PC-9 (cell line): ENCODE measurements at regions not wholly inside any gene's neighbourhood (a gene's known extent, or its start where the extent isn't known, plus 50 kb on each side); places are given as distances from the start of the nearest gene placed in this dataset.

Experiments
- BruUV-seq: library from RNA; stranded (reverse); fragments of 400-500 nt; replicated peaks from 2 replicates; lab custom pipeline; 2021; lab: Mats Ljungman, UMichigan
- CTCF ChIA-PET: fragments of 300-600 bp; sonication (Branson Sonifier 250); formaldehyde crosslinking; loops from one replicate; lab custom pipeline; 2022; ENCODE audit warnings: antibody characterized with exemption; lab: Charles Lee
- POLR2A ChIA-PET: fragments of 300-600 bp; sonication (Branson Sonifier 250); formaldehyde crosslinking; loops from one replicate; lab custom pipeline; 2022; ENCODE audit warnings: antibody characterized with exemption; ENCODE audit not compliant: unreplicated experiment; lab: Charles Lee
- DNase-seq, 2 experiments: peaks; one replicate each; pipeline versions ENCODE4 v3.0.0 to v3.0.0-alpha.2; 2015 to 2022; ENCODE audit warnings: mixed read lengths in 1 of 2
- H2AFZ ChIP-seq: fragments of 200-600 bp; sonication (generic); 2 replicates; pipeline ENCODE4 v1.8.1; 2017; ENCODE audit warnings: antibody characterized with exemption
- H3F3A ChIP-seq: fragments of 200-600 bp; sonication (generic); 2 replicates; pipeline ENCODE4 v1.8.1; 2017; ENCODE audit warnings: antibody characterized with exemption, mild to moderate bottlenecking, low read depth; ENCODE audit not compliant: insufficient read depth
- H3K27ac ChIP-seq: fragments of 200-600 bp; sonication (generic); 2 replicates; pipeline ENCODE4 v1.6.1; 2016; ENCODE audit warnings: mixed run types
- H3K27me3 ChIP-seq: fragments of 200-600 bp; sonication (generic); 2 replicates; pipeline ENCODE4 v1.6.1; 2016; ENCODE audit warnings: low read depth, mixed run types; ENCODE audit not compliant: insufficient read depth
- H3K36me3 ChIP-seq: fragments of 200-600 bp; sonication (generic); 2 replicates; pipeline ENCODE4 v1.6.1; 2016; ENCODE audit warnings: low read depth, mixed run types
- H3K4me1 ChIP-seq: fragments of 200-600 bp; sonication (generic); replicated peaks from 2 replicates; pipeline ENCODE4 v1.6.1; 2016; ENCODE audit warnings: mixed run types; ENCODE audit not compliant: insufficient read depth
- H3K4me2 ChIP-seq: fragments of 200-600 bp; sonication (generic); 2 replicates; pipeline ENCODE4 v1.6.1; 2017; ENCODE audit warnings: mixed run types
- H3K4me3 ChIP-seq: fragments of 200-600 bp; sonication (generic); 2 replicates; pipeline ENCODE4 v1.6.1; 2016; ENCODE audit warnings: mixed run types
- H3K79me2 ChIP-seq: fragments of 200-600 bp; sonication (generic); 2 replicates; pipeline ENCODE4 v1.6.1; 2017; ENCODE audit warnings: low read depth, mixed run types
- H3K9me2 ChIP-seq: fragments of 200-600 bp; sonication (generic); 2 replicates; pipeline ENCODE4 v1.8.1; 2017; ENCODE audit warnings: mild to moderate bottlenecking; ENCODE audit not compliant: insufficient read depth
- H3K9me3 ChIP-seq: fragments of 200-600 bp; sonication (generic); 2 replicates; pipeline ENCODE4 v1.8.1; 2016; ENCODE audit warnings: low read depth; ENCODE audit not compliant: insufficient read depth
- H4K20me1 ChIP-seq: fragments of 200-600 bp; sonication (generic); 2 replicates; pipeline ENCODE4 v1.8.1; 2017; ENCODE audit not compliant: insufficient read depth
- EZH2 ChIP-seq: fragments of 200-600 bp; sonication (generic); IDR thresholded peaks from 2 replicates; pipeline ENCODE4 v1.8.0; 2017; ENCODE audit warnings: antibody characterized with exemption, low read depth
- intact Hi-C: fragments of 100-400 bp; cut with micrococcal nuclease; formaldehyde crosslinking; loops from one replicate; pipeline ENCODE4 v1.10.0; 2022; ENCODE audit not compliant: unreplicated experiment
- TF ChIP-seq, protein P1 (sequence below): fragments of 200-600 bp; sonication (generic); conservative IDR thresholded peaks from 2 replicates; pipeline ENCODE4 v1.6.1; 2017; ENCODE audit warnings: mixed run types, antibody characterized with exemption, mild to moderate bottlenecking, moderate library complexity

DNA sequence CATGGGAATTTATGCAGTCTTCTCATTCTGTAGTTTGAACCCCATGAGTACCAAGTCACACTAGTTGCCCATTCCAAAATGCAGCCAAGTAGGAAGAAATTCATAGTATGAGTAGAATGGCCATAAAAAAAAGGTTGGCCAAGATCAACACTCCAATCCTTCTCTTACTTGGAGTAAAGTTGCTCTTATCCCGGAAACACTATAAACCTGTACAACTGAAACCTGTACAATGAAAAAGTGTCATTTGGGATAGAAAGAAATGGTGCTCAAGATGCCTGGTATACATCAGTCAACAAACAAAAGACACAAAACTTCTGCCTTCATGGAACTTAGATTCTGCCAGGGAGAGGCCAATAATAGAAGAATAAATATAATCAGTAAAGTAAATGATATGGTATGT lies 325.0 kb downstream of the NFIB start:
- H3K27me3 ChIP-seq, result no peaks in the 10 kb centered on the region
- no peaks in the 10 kb centered on the region for H3K4me1 ChIP-seq
- H3K9me3 ChIP-seq, result no peaks in the 10 kb centered on the region
- TF ChIP-seq, protein P1, sequence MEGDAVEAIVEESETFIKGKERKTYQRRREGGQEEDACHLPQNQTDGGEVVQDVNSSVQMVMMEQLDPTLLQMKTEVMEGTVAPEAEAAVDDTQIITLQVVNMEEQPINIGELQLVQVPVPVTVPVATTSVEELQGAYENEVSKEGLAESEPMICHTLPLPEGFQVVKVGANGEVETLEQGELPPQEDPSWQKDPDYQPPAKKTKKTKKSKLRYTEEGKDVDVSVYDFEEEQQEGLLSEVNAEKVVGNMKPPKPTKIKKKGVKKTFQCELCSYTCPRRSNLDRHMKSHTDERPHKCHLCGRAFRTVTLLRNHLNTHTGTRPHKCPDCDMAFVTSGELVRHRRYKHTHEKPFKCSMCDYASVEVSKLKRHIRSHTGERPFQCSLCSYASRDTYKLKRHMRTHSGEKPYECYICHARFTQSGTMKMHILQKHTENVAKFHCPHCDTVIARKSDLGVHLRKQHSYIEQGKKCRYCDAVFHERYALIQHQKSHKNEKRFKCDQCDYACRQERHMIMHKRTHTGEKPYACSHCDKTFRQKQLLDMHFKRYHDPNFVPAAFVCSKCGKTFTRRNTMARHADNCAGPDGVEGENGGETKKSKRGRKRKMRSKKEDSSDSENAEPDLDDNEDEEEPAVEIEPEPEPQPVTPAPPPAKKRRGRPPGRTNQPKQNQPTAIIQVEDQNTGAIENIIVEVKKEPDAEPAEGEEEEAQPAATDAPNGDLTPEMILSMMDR, result no peak
- no peak for TF ChIP-seq EZH2
- no TSS peak for BruUV-seq
- CTCF ChIA-PET, result no interaction called here
- H2AFZ ChIP-seq, result no peak overlapping the region
- H3K4me3 ChIP-seq, result no peak overlapping the region
- no peaks in the 10 kb centered on the region for H3K9me2 ChIP-seq
- no peak overlapping the region for H3K27ac ChIP-seq
- no peak for DNase-seq
- no peaks in the 10 kb centered on the region for H3K36me3 ChIP-seq
- no peaks in the 10 kb centered on the region for H3K79me2 ChIP-seq
- H3K4me2 ChIP-seq, result no peak overlapping the region
- no peaks in the 10 kb centered on the region for H3F3A ChIP-seq
- intact Hi-C loops, result no loop called here
- H4K20me1 ChIP-seq, result no peaks in the 10 kb centered on the region
- POLR2A ChIA-PET, result no interaction called here

DNA sequence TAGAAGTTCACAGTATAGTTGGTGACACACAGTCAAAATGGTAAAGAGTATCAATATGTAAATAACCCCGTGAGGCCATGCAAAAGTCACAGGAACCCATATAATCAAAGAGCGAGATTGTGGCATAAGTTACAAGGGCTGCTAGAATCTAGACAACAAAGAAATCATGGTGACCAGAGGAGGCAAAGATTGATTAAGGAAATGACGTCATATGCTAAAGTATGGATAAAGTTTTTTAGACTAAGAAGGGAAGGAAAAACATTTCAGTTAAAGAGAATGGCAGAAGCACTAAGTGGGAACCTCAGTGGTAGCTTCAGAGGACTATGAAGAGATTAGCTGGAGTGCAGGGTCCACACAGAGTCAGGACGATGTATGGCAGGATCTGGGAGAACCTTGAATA lies 330.3 kb downstream of the NFIB start:
- H3K36me3 ChIP-seq, result no peaks in the 10 kb centered on the region
- no peaks in the 10 kb centered on the region for H3K9me3 ChIP-seq
- no peaks in the 10 kb centered on the region for H3K27me3 ChIP-seq
- no peak overlapping the region for H3K27ac ChIP-seq
- H3F3A ChIP-seq, result no peaks in the 10 kb centered on the region
- TF ChIP-seq, protein P1, result no peak
- TF ChIP-seq EZH2, result no peak
- no peak overlapping the region for H3K4me3 ChIP-seq
- DNase-seq, result no peak
- no peak overlapping the region for H3K4me2 ChIP-seq
- no peaks in the 10 kb centered on the region for H3K4me1 ChIP-seq
- ChIA-PET POLR2A (no interaction called here), CTCF (no interaction called here)
- intact Hi-C loops, result no loop called here
- no peaks in the 10 kb centered on the region for H3K79me2 ChIP-seq
- no TSS peak for BruUV-seq
- no peaks in the 10 kb centered on the region for H3K9me2 ChIP-seq
- H2AFZ ChIP-seq, result no peak overlapping the region
- no peaks in the 10 kb centered on the region for H4K20me1 ChIP-seq

DNA sequence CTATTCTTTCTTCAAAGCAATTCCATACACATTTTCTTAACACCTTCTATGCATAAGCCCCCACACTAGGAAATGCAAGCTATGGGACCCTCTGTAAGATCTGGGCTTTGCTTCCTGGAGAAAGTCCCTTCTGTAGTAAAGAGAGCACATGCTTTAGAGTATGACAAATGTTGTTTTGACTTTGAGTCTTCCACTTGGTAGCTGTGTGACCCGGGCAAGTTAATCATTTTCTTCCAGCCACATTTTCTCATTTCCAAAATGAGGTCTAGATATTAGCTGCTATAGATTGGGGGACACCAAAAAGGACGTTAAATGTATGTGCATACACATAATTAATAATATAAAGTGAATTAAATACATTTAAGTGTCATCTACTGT lies 334.0 kb downstream of the NFIB start:
- H3F3A ChIP-seq, result no peaks in the 10 kb centered on the region
- no peak overlapping the region for H3K27ac ChIP-seq
- CTCF ChIA-PET, result interaction anchor here (0.6 kb wide), 1 partner anchor 1155 kb away, joined by 12 read pairs; no protein-coding TSS in a partner anchor
- H3K4me2 ChIP-seq, result no peak overlapping the region
- no peaks in the 10 kb centered on the region for H3K36me3 ChIP-seq
- H3K27me3 ChIP-seq, result no peaks in the 10 kb centered on the region
- no peak overlapping the region for H3K4me3 ChIP-seq
- intact Hi-C loops, result no loop called here
- no peak overlapping the region for H2AFZ ChIP-seq
- no peak for TF ChIP-seq EZH2
- TF ChIP-seq, protein P1, result no peak
- DNase-seq, result no peak
- no peaks in the 10 kb centered on the region for H3K79me2 ChIP-seq
- H3K4me1 ChIP-seq, result no peaks in the 10 kb centered on the region
- no TSS peak for BruUV-seq
- H3K9me3 ChIP-seq, result no peaks in the 10 kb centered on the region
- no peaks in the 10 kb centered on the region for H4K20me1 ChIP-seq
- POLR2A ChIA-PET, result no interaction called here
- no peaks in the 10 kb centered on the region for H3K9me2 ChIP-seq
